ENCODE measurements at regions not wholly inside any gene's neighbourhood (a gene's known extent, or its start where the extent isn't known, plus 50 kb on each side); places are given as distances from the start of the nearest gene placed in this dataset.

DNA sequence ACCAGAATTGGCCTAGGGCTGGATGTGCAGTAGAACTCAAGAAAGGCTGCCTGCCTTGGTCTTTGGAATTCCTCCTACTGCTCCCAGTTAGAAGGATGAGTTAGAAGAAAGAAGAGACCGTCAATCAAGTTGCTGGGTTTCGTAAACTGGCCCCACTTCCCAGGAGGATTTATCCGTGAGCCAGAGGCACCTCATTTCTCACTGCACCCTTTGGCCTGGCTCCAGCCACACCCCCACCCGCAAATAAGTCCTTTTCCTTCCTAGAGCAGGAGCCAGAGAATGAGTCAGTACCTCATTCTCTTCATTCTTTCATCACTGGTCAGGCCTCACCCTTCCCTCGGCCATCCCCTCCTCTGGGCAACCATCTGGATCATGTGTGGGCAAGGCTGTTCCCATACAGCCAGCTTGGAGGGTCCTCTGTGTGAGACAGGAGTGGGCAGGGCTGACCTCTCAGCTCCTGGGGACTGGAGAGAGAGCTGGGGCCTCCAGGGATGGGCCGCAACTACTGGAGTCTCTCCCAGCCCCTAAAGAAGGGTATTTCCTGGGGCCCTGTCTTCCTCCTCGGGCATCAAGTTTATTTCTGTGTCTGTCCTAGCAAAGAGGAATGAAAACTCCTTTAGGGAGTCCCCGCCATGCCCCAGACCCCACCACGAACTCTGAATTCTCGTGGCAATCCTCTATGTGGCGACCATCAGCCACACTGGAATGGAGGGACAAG lies 87.2 kb upstream of the DUSP5 start:
- no peaks in the 10 kb centered on the region for H3K9me3 ChIP-seq (ENCODE audit: low read length)
- H3K4me2 ChIP-seq (ENCODE audit: low read depth, low read length, poor library complexity, severe bottlenecking), result peak overlapping the region; percentile 80
- DNase-seq, result peak; percentile 59
- no peaks in the 10 kb centered on the region for H3K79me2 ChIP-seq (ENCODE audit: low read length)
- H3K4me3 ChIP-seq (ENCODE audit: low read length), result peak overlapping the region; percentile 64
- H3K27ac ChIP-seq (ENCODE audit: low read length), result peak overlapping the region; percentile 98
- peaks cover 72% of the 10 kb centered on the region for H3K4me1 ChIP-seq (ENCODE audit: low read length)
- no peaks in the 10 kb centered on the region for H3K36me3 ChIP-seq (ENCODE audit: insufficient read depth, low read length)
- peak overlapping the region; percentile 86 for H3K9ac ChIP-seq (ENCODE audit: low read length)
- no peaks in the 10 kb centered on the region for H3K9me2 ChIP-seq (replicated peaks; ENCODE audit: insufficient read depth, low read length)
- no peaks in the 10 kb centered on the region for H4K20me1 ChIP-seq (ENCODE audit: insufficient read depth, low read depth, low read length)
- H2AFZ ChIP-seq (ENCODE audit: low read length), result no peak overlapping the region
- no peaks in the 10 kb centered on the region for H3K27me3 ChIP-seq (ENCODE audit: low read length)

GRCh38 chr10:110411047-110411410 lies 86.7 kb upstream of the DUSP5 start:
- Histone ChIP-seq H3K4me1 (ENCODE audit: low read length) (peaks cover 77% of the 10 kb centered on the region), H3K36me3 (ENCODE audit: insufficient read depth, low read length) (no peaks in the 10 kb centered on the region), H3K9ac (ENCODE audit: low read length) (peak overlapping the region; percentile 86)

GRCh38 chr10:110413049-110413783 lies 84.5 kb upstream of the DUSP5 start:
- no peaks in the 10 kb centered on the region for H3K36me3 ChIP-seq (ENCODE audit: insufficient read depth, low read length)
- H3K27ac ChIP-seq (ENCODE audit: low read length), result peak overlapping the region; percentile 98
- no peaks in the 10 kb centered on the region for H3K9me3 ChIP-seq (ENCODE audit: low read length)
- H3K4me3 ChIP-seq (ENCODE audit: low read length), result peak overlapping the region; percentile 52
- H3K9ac ChIP-seq (ENCODE audit: low read length), result peak overlapping the region; percentile 76
- no peaks in the 10 kb centered on the region for H4K20me1 ChIP-seq (ENCODE audit: insufficient read depth, low read depth, low read length)
- DNase-seq, result peak; percentile 77
- no peaks in the 10 kb centered on the region for H3K27me3 ChIP-seq (ENCODE audit: low read length)
- no peaks in the 10 kb centered on the region for H3K9me2 ChIP-seq (replicated peaks; ENCODE audit: insufficient read depth, low read length)
- H3K4me1 ChIP-seq (ENCODE audit: low read length), result peaks cover 88% of the 10 kb centered on the region
- no peak overlapping the region for H2AFZ ChIP-seq (ENCODE audit: low read length)
- no peaks in the 10 kb centered on the region for H3K79me2 ChIP-seq (ENCODE audit: low read length)
- H3K4me2 ChIP-seq (ENCODE audit: low read depth, low read length, poor library complexity, severe bottlenecking), result peak overlapping the region; percentile 80

More at GRCh38 chr10:110411047-110411410, 86.7 kb upstream of the DUSP5 start:
- Histone ChIP-seq H3K79me2 (ENCODE audit: low read length) (no peaks in the 10 kb centered on the region), H3K27ac (ENCODE audit: low read length) (peak overlapping the region; percentile 98), H2AFZ (ENCODE audit: low read length) (no peak overlapping the region), H3K9me2 (replicated peaks; ENCODE audit: insufficient read depth, low read length) (no peaks in the 10 kb centered on the region), H4K20me1 (ENCODE audit: insufficient read depth, low read depth, low read length) (no peaks in the 10 kb centered on the region), H3K4me3 (ENCODE audit: low read length) (peak overlapping the region; percentile 64), H3K27me3 (ENCODE audit: low read length) (no peaks in the 10 kb centered on the region), H3K4me2 (ENCODE audit: low read depth, low read length, poor library complexity, severe bottlenecking) (peak overlapping the region; percentile 80), H3K9me3 (ENCODE audit: low read length) (no peaks in the 10 kb centered on the region)
- peak; percentile 86 for DNase-seq

GRCh38 chr10:110413903-110414547 lies 83.7 kb upstream of the DUSP5 start:
- H3K79me2 ChIP-seq (ENCODE audit: low read length), result no peaks in the 10 kb centered on the region
- peak overlapping the region; percentile 80 for H3K4me2 ChIP-seq (ENCODE audit: low read depth, low read length, poor library complexity, severe bottlenecking)
- peaks cover 83% of the 10 kb centered on the region for H3K4me1 ChIP-seq (ENCODE audit: low read length)
- peak; percentile 85 for DNase-seq
- no peaks in the 10 kb centered on the region for H3K9me2 ChIP-seq (replicated peaks; ENCODE audit: insufficient read depth, low read length)
- H3K27me3 ChIP-seq (ENCODE audit: low read length), result no peaks in the 10 kb centered on the region
- H3K36me3 ChIP-seq (ENCODE audit: insufficient read depth, low read length), result no peaks in the 10 kb centered on the region
- H3K4me3 ChIP-seq (ENCODE audit: low read length), result peak overlapping the region; percentile 52
- no peak overlapping the region for H2AFZ ChIP-seq (ENCODE audit: low read length)
- H3K9ac ChIP-seq (ENCODE audit: low read length), result peak overlapping the region; percentile 76
- peak overlapping the region; percentile 98 for H3K27ac ChIP-seq (ENCODE audit: low read length)
- H3K9me3 ChIP-seq (ENCODE audit: low read length), result no peaks in the 10 kb centered on the region
- H4K20me1 ChIP-seq (ENCODE audit: insufficient read depth, low read depth, low read length), result no peaks in the 10 kb centered on the region

DNA sequence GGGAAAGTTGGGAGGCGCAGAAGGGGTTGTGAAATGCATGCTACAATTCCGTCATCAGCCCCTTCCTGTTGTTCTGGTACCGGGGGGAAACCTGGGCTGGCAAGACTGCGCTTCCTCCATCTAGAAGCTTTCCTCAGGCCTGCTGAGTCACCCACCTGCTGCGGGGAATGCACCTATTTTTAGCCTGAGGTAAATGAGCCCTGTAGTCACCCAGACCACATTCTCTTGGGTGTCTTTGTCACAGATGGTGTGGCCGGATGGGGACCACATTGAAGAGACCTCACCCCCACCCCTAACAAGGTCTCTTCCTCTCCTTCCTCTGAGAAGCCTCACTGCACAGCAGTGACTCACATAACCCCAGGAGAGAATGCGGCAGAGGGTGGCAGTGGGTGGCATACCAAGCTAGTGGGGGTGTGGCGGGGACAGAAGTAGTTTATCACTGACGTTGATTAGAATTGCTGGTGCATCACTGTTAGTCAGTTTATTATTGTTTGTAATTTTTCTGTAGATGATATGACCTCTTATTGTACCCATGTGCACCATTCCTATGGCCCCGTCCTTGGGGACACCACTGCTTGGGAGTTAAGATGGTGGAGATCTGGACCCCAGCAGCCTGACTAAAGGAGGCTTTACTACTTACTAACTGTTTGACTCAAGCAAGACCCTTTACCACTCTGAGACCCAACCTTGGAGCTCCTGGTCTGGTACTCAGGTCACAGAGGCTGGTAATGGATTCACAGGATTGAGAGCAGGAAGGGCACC lies 83.0 kb upstream of the DUSP5 start:
- Histone ChIP-seq H3K27ac (ENCODE audit: low read length) (peak overlapping the region; percentile 98), H3K36me3 (ENCODE audit: insufficient read depth, low read length) (no peaks in the 10 kb centered on the region), H3K9ac (ENCODE audit: low read length) (peak overlapping the region; percentile 76), H3K4me1 (ENCODE audit: low read length) (peaks cover 83% of the 10 kb centered on the region), H3K9me3 (ENCODE audit: low read length) (no peaks in the 10 kb centered on the region), H3K9me2 (replicated peaks; ENCODE audit: insufficient read depth, low read length) (no peaks in the 10 kb centered on the region), H2AFZ (ENCODE audit: low read length) (no peak overlapping the region), H3K4me2 (ENCODE audit: low read depth, low read length, poor library complexity, severe bottlenecking) (peak overlapping the region; percentile 80), H3K27me3 (ENCODE audit: low read length) (no peaks in the 10 kb centered on the region), H3K4me3 (ENCODE audit: low read length) (peak overlapping the region; percentile 52), H3K79me2 (ENCODE audit: low read length) (no peaks in the 10 kb centered on the region), H4K20me1 (ENCODE audit: insufficient read depth, low read depth, low read length) (no peaks in the 10 kb centered on the region)
- peak; percentile 98 for DNase-seq

DNA sequence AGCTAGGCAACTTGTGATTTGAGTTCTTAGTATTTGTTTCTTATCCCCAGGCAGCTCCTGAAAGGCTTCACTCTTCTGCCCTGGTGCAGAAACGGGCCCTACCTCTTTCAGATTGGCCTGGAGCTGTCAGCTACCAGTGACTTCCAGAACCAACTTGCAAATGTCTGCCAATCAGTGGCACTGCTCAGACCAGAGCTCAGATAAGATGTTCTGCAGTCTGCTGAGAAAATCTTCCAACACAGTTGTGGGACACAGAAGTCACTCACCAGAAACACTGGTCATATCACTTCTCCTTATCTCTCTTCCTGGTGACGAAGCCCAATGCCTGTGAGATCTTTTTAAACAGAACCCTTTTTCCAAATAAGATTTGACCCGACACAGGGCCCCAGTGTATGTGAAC lies 81.9 kb upstream of the DUSP5 start:
- peaks cover 83% of the 10 kb centered on the region for H3K4me1 ChIP-seq (ENCODE audit: low read length)
- no peaks in the 10 kb centered on the region for H3K79me2 ChIP-seq (ENCODE audit: low read length)
- H2AFZ ChIP-seq (ENCODE audit: low read length), result no peak overlapping the region
- no peaks in the 10 kb centered on the region for H4K20me1 ChIP-seq (ENCODE audit: insufficient read depth, low read depth, low read length)
- H3K36me3 ChIP-seq (ENCODE audit: insufficient read depth, low read length), result no peaks in the 10 kb centered on the region
- H3K9ac ChIP-seq (ENCODE audit: low read length), result peak overlapping the region; percentile 73
- H3K9me3 ChIP-seq (ENCODE audit: low read length), result no peaks in the 10 kb centered on the region
- H3K4me3 ChIP-seq (ENCODE audit: low read length), result no peak overlapping the region
- H3K27me3 ChIP-seq (ENCODE audit: low read length), result no peaks in the 10 kb centered on the region
- peak; percentile 69 for DNase-seq
- H3K27ac ChIP-seq (ENCODE audit: low read length), result peak overlapping the region; percentile 98
- peak overlapping the region; percentile 75 for H3K4me2 ChIP-seq (ENCODE audit: low read depth, low read length, poor library complexity, severe bottlenecking)
- no peaks in the 10 kb centered on the region for H3K9me2 ChIP-seq (replicated peaks; ENCODE audit: insufficient read depth, low read length)

GRCh38 chr10:110416776-110417711 lies 80.7 kb upstream of the DUSP5 start:
- H4K20me1 ChIP-seq (ENCODE audit: insufficient read depth, low read depth, low read length), result no peaks in the 10 kb centered on the region
- peaks cover 83% of the 10 kb centered on the region for H3K4me1 ChIP-seq (ENCODE audit: low read length)
- H3K27me3 ChIP-seq (ENCODE audit: low read length), result no peaks in the 10 kb centered on the region
- H3K4me3 ChIP-seq (ENCODE audit: low read length), result no peak overlapping the region
- H3K9ac ChIP-seq (ENCODE audit: low read length), result no peak overlapping the region
- H2AFZ ChIP-seq (ENCODE audit: low read length), result no peak overlapping the region
- H3K4me2 ChIP-seq (ENCODE audit: low read depth, low read length, poor library complexity, severe bottlenecking), result no peak overlapping the region
- H3K27ac ChIP-seq (ENCODE audit: low read length), result no peak overlapping the region
- H3K9me3 ChIP-seq (ENCODE audit: low read length), result no peaks in the 10 kb centered on the region
- no peak for DNase-seq
- no peaks in the 10 kb centered on the region for H3K79me2 ChIP-seq (ENCODE audit: low read length)
- no peaks in the 10 kb centered on the region for H3K36me3 ChIP-seq (ENCODE audit: insufficient read depth, low read length)
- H3K9me2 ChIP-seq (replicated peaks; ENCODE audit: insufficient read depth, low read length), result no peaks in the 10 kb centered on the region

Measured in Karpas-422 (cell line).